Upper lobe of right lung (tissue), 1 donor: ENCODE measurements at regions not wholly inside any gene's neighbourhood (a gene's known extent, or its start where the extent isn't known, plus 50 kb on each side); places are given as distances from the start of the nearest gene placed in this dataset.

Experiments used
- ATAC-seq: fragments of 200-7000 bp; cut with Tn5 transposase; one replicate; pipeline ENCODE4 v1.9.1; 2020; ENCODE audit warnings: mild to moderate bottlenecking, moderate library complexity
- DNase-seq: peaks from one replicate; pipeline ENCODE4 v3.0.0-alpha.2; 2020
- H3K27ac ChIP-seq: fragments of 200-600 bp; one replicate; pipeline ENCODE4 v1.8.0; 2022
- H3K27me3 ChIP-seq: fragments of 200-600 bp; one replicate; pipeline ENCODE4 v1.8.0; 2022; ENCODE audit warnings: mild to moderate bottlenecking
- H3K36me3 ChIP-seq: fragments of 200-600 bp; one replicate; pipeline ENCODE4 v1.8.0; 2022
- H3K4me1 ChIP-seq: fragments of 200-600 bp; one replicate; pipeline ENCODE4 v1.8.0; 2022
- H3K4me3 ChIP-seq: fragments of 200-600 bp; one replicate; pipeline ENCODE4 v1.8.0; 2022; ENCODE audit warnings: mild to moderate bottlenecking
- H3K9me3 ChIP-seq: fragments of 200-600 bp; one replicate; pipeline ENCODE4 v1.8.0; 2022
- CTCF ChIP-seq: fragments of 200-600 bp; IDR thresholded peaks from one replicate; pipeline ENCODE4 v1.8.0; 2022; ENCODE audit warnings: antibody characterized with exemption
- intact Hi-C: fragments of 100-400 bp; cut with DNase I; formaldehyde crosslinking; loops from one replicate; pipeline ENCODE4 v1.11.0; 2022
- donor health status: DM: no; HTN: yes; CAD: no; lungs with severe emphysema.

- ATAC-seq (no peak), DNase-seq (no peak)
- Histone ChIP-seq H3K27ac (no peak overlapping the region), H3K9me3 (no peaks in the 10 kb centered on the region), H3K36me3 (no peaks in the 10 kb centered on the region), H3K4me3 (no peak overlapping the region), H3K27me3 (no peaks in the 10 kb centered on the region), H3K4me1 (no peaks in the 10 kb centered on the region)
- no peak for TF ChIP-seq CTCF
- intact Hi-C loops, result no loop called here
These were observed 235.1 kb upstream of the SPOCK3 start for GRCh38 chr4:167469436-167469835.

- Histone ChIP-seq H3K36me3 (no peaks in the 10 kb centered on the region), H3K4me3 (no peak overlapping the region), H3K9me3 (no peaks in the 10 kb centered on the region), H3K27ac (no peak overlapping the region), H3K4me1 (no peaks in the 10 kb centered on the region), H3K27me3 (no peaks in the 10 kb centered on the region)
- ATAC-seq, result no peak
- DNase-seq, result no peak
- intact Hi-C loops, result no loop called here
- no peak for TF ChIP-seq CTCF
These were observed 241.7 kb upstream of the SPOCK3 start for GRCh38 chr4:167475951-167476350.

- Histone ChIP-seq H3K36me3 (no peaks in the 10 kb centered on the region), H3K27ac (no peak overlapping the region), H3K4me1 (no peaks in the 10 kb centered on the region), H3K27me3 (no peaks in the 10 kb centered on the region), H3K9me3 (no peaks in the 10 kb centered on the region), H3K4me3 (no peak overlapping the region)
- TF ChIP-seq CTCF, result no peak
- DNase-seq (no peak), ATAC-seq (no peak)
- intact Hi-C loops, result no loop called here
These were observed 257.7 kb upstream of the SPOCK3 start for GRCh38 chr4:167492007-167492406.

GRCh38 chr4:167509551-167509950 is 275.3 kb upstream of the SPOCK3 start:
- Histone ChIP-seq H3K4me3 (no peak overlapping the region), H3K36me3 (no peaks in the 10 kb centered on the region), H3K27me3 (no peaks in the 10 kb centered on the region), H3K4me1 (no peaks in the 10 kb centered on the region), H3K9me3 (no peaks in the 10 kb centered on the region), H3K27ac (no peak overlapping the region)
- no peak for DNase-seq
- ATAC-seq, result no peak
- intact Hi-C loops, result no loop called here
- no peak for TF ChIP-seq CTCF

GRCh38 chr4:167524091-167524490 is 289.8 kb upstream of the SPOCK3 start:
- Histone ChIP-seq H3K9me3 (no peaks in the 10 kb centered on the region), H3K4me3 (no peak overlapping the region), H3K36me3 (no peaks in the 10 kb centered on the region), H3K4me1 (no peaks in the 10 kb centered on the region), H3K27me3 (no peaks in the 10 kb centered on the region), H3K27ac (no peak overlapping the region)
- ATAC-seq (no peak), DNase-seq (no peak)
- no peak for TF ChIP-seq CTCF
- intact Hi-C loops, result no loop called here

- no peaks in the 10 kb centered on the region for H3K9me3 ChIP-seq
- H3K4me3 ChIP-seq, result no peak overlapping the region
- H3K27me3 ChIP-seq, result no peaks in the 10 kb centered on the region
- no peak for DNase-seq
- H3K36me3 ChIP-seq, result no peaks in the 10 kb centered on the region
- TF ChIP-seq CTCF, result no peak
- no peaks in the 10 kb centered on the region for H3K4me1 ChIP-seq
- intact Hi-C loops, result no loop called here
- no peak overlapping the region for H3K27ac ChIP-seq
- ATAC-seq, result no peak
These were observed 303.5 kb upstream of the SPOCK3 start for GRCh38 chr4:167537761-167538160.
